ENCODE measurements at regions not wholly inside any gene's neighbourhood (a gene's known extent, or its start where the extent isn't known, plus 50 kb on each side); places are given as distances from the start of the nearest gene placed in this dataset.

GRCh38 chr13:70842062-70842644 is 733.9 kb upstream of the KLHL1 start:
- TF ChIP-seq CTCF (IDR thresholded peaks at IDR 0.05) (no peak), EP300 (IDR thresholded peaks at IDR 0.05) (no peak)

Data from tibial nerve (tissue), 4 donors.